AG20443 (cell line): ENCODE measurements at regions not wholly inside any gene's neighbourhood (a gene's known extent, or its start where the extent isn't known, plus 50 kb on each side); places are given as distances from the start of the nearest gene placed in this dataset.
"Not testable (repeated sequence)": the region's sequence is repeated elsewhere in the genome, so short reads cannot be mapped to it uniquely, and the experiment has no call there.

ENCODE experiments used
- DNase-seq: peaks from one replicate; pipeline ENCODE4 v3.0.0; 2012; ENCODE audit warnings: low spot score, mixed read lengths

DNA sequence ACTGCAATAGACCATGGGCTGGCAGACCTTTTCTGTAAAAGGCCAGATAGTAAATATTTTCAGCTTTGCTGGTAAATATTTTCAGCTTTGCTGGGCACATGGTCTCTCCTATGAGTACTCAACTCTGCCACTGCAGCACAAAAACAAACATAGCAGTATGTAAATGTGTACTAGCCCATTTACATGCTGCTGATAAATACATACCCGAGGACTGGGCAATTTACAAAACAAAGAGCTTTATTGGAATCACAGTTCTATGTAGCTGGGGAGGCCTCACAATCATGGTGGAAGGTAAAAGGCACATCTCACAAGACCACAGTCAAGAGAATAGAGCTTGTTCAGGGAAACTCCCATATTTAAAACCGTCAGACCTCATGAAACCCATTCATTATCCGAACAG lies 793.0 kb downstream of the EDEM1 start:
- no peak for DNase-seq

DNA sequence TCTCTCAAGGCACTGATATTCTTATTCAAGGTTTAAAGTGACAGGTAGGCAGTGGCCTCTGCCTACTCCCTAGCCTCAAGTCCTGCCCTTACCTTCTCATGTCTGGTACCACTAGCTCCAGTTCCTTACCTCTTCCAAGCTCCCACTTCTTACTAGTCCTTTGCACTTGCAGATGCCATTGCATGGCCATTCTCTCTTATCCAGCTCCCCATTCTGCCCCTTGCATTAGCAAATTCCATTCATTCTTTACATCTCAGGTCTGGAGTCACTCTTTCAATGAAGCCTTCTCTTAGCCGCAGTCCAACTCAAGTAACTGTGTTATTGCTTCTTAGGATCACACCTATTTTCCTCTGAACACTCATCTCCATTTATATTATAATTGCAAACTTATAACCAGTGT lies 807.1 kb downstream of the EDEM1 start:
- DNase-seq, result no peak

DNA sequence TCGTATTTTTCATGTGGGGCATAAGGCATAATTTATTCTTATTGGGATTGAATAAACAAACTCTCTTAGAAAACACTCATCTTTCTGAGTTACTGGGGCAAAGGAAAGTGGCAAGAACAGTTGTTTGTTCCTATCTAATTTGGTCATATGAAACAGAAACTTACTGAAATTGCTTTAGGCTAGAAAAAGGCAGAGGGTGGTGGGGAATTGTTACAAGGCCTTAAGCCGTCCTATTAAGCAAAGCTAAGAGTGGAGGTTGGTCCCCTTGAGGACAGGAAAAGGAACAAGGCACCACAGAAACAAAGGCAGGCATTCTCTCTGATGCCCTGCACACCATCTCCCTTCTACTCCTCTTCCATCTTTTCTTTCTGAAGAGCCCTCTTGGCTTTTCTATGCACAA lies 830.9 kb downstream of the EDEM1 start:
- DNase-seq, result no peak

DNA sequence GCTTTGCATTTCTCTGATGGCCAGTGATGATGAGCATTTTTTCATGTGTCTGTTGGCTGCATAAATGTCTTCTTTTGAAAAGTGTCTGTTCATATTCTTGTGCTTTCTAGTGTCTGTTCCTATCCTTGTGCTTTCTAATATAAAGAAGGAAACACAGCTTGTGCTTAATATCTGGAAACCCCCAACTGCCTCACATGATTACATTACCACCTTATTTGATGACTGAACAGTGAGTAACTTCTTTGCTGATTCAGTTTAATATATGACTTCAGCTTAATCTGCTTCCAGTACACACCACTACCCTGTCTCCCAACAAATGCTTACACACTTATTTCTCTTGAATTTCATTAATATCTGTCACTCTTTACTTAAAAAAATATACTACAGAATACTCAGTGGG lies 835.1 kb downstream of the EDEM1 start:
- no peak for DNase-seq

DNA sequence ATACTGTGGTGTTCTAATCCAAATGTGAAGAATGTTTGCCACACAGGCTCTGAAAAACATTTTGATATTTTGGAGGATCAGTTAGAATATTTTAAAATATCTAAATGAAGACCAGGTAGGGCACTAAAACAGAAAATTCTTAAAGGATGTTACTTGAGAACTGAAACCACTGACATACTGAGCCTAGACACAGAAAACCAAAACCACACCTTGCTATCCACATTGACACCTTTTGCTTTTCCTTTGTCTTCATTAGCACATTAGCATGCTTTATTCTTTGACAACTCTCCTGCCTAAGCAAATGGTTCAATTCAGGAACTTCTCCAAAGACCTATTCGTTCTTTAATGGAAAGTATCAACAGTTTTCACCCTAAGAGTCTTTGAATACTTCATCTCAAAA lies 835.9 kb upstream of the GRM7 start:
- DNase-seq, result no peak

DNA sequence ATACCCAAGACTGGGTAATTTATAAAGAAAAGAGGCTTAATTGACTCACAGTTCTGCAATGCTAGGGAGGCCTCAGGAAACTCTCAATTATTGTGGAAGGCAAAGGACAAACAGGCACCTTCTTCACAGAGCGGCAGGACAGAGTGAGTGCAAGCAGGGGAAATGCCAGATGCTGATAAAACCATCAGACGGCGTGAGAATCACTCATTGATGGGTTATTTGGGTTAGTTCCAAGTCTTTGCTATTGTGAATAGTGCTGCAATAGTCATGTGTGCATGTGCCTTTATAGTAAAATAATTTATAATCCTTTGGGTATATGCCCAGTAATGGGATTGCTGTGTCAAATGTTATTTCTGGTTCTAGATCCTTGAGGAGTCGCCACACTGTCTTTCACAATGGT lies 830.3 kb upstream of the GRM7 start:
- DNase-seq, result not testable (repeated sequence)

DNA sequence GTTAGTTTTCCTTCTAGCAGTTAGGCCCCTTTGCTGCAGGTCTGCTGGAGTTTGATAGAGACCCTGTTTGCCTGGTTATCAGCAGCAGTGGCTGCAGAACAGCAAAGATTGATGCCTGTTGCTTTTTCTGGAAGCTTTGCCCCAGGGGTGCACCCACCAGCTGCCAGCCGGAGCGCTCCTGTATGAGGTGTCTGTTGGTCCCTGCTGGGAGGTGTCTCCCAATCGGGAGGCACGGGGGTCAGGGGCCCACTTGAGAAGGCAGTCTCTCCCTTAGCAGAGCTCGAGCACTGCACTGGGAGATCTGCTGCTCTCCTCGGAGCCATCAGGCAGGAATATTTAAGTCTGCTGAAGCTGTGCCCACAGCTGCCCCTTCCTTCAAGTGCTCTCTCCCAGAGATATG lies 825.3 kb upstream of the GRM7 start:
- DNase-seq, result no peak

DNA sequence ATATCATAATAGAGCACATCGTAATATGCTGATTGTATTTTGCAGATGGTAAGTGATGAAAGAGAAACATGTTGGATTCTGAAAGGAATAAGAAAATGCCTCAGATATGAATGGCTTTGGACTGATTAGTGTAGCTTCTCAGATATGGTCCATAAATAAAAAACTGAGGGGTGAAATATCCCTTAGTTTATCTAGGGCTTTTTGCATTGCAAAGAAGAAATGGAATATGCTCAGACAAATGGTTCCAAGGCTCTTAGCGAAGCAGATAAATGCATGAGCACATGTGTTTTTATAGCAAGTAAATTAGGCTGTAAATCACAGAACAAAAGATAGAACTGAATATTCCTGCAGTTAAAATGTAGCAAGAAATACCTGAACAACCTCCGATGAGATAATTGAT lies 820.9 kb upstream of the GRM7 start:
- DNase-seq, result no peak

DNA sequence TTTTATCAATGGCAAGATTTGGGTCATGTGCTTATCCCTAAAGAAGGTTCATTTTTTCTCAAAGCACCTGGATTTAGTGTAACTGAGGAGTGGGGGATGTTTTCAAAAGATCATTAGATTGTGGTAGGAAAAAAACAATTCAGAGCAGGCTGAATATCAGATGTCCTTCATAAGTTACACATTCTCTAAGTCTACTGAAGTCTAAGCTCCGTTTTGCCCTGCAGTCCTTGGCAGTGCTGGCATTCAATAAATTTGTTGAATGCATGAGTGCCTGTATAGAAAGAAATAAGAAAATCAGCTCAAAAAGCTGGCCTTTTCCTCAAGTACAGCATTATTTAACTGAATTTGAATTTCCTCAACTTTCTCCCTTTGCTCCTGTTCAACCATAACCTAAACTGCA lies 819.0 kb upstream of the GRM7 start:
- DNase-seq, result no peak

DNA sequence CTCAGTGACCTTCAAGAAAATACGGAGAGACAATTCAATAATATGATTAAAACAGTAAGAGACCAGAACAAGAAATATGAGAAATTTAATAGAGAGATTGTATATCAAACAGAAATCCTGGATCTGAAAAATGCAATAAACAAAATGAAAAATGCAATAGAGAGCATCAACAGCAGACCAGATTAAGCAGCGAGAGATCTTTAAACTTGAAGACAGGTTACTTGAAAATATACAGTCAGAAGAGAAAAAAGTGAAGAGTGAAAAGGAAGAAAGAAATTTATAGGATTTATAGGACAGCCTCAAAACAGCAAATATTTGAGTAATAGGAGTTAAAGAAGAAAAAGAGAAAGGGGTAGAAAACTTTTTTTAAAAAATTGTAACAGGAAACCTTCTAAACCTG lies 813.9 kb upstream of the GRM7 start:
- DNase-seq, result no peak

DNA sequence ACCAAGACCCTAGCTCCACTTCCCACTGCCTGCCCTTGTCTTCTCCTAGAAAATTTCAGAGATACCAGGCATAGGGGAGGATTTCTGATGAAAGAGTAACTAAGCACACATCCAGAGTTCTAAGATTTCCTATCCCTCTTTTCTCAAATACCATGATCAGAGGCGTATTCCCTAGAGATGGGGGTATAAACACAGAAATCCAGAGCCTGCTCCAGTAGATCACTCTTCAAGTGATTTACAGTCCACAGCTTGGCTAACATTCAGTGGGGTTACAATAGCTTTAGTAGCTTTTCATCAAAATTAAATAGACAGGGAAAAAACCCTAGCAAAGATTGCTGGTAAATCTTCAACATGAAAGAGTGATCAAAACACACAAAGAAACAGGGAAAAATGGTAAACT lies 800.7 kb upstream of the GRM7 start:
- DNase-seq, result no peak

DNA sequence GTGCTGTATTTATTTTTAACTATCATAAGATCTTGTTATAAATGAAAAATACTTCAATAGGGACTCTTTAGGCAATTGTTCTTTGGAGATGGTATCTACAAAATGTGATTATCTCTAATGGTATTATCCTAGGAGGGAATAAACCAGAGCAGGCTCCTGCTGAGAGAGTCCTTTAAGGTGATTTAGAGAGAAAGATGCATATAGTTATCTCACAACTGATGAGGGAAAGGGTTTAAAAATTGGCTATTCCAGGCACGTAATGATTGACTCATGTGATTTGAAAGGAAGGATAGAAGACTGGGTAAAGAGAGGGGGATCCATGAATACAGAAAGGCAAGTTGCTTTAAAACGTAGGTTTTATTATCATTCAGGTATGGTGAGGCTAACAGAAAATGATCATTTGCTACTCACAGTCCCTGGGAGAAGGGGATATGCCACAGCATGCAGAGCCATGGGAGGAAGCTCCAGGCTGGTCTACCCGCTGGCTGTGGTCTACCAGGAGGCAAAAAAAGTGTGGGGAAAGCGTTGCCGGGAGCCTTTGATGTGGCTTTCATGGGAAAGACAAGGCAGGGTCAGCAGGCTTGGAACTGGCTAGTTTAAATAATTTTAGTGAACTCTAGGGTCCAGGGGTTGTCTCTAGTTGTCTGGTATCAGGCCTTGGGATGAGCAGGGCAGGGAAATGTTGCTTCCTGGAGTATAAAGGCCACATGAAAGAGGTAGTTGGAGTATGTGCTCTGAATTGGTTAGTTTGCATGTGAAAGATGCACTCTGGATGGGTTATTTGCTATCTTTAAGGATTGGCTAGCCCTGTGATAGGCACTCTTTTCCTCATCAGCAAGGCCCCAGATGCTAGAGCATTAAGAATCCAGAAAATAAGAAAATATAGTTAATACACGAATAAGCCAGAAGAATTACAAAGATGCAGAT lies 798.4 kb upstream of the GRM7 start:
- no peak for DNase-seq

DNA sequence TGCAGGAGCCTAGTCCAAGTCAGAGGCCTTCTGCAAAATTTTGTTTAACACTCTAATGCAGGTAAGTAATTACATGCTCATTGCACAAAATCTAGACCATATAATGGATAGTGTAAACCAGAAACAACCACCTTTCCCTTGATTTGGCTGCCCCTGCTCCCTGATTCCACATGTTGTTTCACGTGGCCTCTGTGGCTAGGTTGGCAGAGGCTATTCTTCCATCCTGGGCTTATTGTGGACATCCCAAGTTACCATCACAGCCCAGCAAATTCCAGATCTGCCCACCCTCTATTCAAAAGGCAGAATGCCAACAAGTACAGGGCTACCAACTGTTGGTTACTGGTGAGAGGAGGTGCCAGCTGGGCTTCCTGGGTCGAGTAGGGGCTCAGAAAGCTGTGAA lies 794.5 kb upstream of the GRM7 start:
- no peak for DNase-seq

DNA sequence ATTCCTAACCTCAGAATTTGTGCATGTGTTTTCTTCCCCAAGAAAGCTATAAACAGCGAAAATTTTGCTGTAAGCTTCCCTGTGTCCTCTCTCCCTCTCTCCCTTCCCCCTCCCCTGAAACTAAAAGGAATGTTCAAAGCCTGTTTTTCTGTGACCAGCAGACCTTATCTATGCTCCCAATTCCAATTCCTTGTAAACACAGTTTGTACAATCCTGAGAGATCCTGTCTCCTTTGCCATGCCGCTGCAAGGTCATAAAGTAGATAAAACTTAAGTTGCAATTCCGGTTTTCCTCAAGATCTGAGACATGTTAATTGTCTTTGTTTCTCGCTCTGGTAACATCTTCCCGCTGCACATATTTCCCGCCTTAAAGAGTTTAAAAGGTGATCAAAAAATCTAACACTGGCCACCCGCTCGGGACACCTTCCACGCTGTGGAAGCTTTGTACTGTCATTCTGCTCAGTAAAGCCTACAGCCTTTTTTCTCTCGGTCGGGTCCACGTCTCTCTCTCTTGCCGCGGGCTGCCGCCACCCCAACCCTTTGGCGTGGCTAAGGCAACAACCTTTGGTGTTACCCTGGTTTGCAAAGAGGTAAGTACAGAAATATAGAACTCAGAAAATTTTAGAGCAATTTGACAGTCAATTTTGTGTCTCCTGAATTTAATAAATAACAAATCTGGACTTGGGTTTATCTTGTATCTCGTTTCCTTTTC lies 793.9 kb upstream of the GRM7 start:
- DNase-seq, result not testable (repeated sequence)

DNA sequence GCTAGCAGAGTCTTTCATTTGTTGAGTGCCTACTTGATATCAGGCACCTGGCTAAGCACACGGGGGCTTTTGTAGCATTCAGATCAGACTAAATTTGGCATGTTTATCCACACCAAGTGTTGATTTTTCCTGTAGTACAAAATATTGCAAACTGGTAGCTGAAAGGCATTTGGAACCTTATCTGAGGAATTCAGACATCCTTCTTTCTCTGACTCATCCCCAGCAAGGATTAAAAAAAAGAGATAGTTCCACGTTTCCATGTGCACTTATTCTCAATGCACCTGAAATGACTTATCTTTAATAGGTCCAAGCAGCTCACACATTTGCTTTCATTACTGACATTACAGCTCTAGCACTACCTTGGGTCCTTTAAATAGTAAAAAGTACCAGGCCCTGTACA lies 786.0 kb upstream of the GRM7 start:
- no peak for DNase-seq

DNA sequence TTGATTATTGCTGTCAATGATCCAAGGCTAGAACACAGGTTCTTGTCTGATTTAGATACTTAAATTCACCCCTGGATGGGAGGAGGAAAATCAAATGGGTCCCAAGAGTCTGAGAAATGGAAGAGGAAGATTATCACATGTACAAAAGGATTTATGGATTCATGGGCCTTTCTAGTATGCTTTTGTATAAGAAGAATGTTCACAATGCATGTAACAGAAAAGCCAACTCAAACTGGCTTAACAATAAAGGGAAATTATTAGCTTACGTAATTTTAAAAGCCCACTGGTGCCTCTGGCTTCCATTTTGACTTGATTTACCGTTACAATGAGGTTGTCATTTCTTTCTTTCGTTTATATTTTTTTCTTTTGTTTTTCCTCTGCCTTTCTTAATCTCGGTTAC lies 782.5 kb upstream of the GRM7 start:
- no peak for DNase-seq

DNA sequence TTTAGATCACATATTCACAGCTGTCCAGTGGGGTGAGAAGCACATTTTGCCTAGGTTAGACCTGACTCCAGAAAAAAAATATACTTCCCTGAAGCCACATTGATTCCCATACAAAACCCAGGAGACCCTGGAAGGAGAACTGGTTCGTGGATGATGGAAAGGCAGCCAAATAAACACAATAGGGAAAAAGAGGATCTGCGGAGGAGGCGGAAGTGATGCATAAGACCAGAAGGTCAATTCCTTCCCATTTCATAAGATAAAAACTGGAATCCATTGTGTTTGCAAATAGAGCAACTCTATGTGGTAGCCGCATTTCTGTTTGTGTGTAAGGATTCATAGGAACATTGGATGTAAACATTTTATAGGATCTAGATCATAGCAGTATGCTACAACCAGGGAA lies 781.9 kb upstream of the GRM7 start:
- DNase-seq, result no peak

DNA sequence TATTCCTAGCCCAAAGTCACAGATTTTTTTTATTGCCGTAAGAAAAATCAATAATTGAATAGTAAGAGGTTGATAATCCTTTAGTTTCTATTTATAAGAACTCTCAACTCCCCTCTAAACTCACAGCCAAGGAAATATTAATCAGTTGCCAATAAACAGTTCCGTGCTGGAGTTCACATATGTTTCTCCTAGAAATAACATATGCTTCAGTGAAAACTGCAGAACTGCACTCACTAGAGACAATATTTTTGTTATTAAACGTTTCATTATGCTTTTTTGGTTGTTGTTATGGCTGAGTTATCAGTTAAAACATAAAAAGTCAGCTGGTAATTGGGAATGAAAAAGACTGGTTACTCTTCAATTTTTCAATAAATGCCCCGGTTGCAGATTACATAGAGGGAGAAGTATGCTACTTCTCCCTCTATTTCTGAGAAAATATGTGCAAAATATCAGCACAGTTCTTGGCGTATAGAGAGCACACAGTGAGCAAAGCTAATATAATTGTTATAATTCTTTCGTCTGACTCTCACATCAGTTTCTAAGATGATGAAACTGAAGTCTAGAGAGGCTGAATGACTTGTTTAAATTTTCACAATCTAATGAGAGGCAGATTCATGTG lies 781.2 kb upstream of the GRM7 start:
- no peak for DNase-seq

DNA sequence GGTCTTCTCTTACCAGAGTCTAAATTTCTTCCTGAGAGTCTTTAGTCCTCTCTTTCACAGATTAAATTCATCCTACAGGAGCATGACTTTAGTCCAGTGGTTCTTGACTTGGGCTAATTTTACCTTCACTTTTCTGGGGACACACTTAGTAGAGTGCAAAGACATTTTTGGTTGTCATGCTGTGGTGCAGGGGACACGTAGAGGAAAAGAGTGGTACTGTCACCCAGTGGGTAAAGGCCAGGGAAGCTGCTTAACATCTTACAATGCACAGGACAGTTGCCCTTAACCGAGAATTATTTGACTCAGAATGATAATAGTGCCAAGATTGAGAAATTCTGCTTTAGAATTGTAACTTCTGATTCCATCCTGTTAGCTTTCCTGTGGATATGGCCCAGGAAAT lies 772.5 kb upstream of the GRM7 start:
- no peak for DNase-seq

DNA sequence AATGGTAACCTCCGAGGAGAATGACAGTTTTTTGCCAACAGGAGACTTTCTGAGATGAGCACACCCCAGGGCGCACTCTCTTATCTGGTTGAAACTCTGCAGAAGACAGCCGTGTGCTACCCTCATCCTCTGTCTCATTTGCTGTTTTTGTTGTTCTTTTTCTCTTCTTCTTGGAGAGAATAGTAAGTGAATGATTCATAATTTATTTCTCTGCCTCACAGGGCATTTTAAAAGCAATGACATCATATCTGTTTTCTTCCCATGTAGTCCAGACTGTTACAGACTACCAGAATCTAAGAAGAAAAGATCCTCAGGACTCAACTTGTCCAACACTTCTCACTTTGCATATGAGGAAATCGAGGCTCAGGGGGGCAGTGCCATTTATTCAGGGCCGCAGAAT lies 771.1 kb upstream of the GRM7 start:
- no peak for DNase-seq

DNA sequence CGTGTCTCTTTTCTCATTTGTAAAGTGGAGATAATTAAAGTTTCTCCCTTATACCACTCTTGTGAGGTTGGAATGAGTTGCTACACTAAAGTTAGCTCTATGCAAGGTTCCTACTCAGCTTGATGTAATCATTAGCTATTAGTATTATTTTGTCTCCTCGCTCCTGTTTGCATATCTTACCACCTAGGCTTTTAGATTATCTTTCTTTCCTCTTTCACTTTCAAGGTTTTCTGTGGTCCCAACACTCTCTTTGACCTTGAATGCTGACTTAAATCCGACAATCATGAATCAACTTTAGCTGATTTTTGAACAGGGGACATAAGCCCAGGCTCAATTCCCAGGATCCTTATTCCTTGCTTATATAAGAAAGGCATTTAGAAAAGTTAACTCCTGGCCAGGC lies 769.7 kb upstream of the GRM7 start:
- no peak for DNase-seq

DNA sequence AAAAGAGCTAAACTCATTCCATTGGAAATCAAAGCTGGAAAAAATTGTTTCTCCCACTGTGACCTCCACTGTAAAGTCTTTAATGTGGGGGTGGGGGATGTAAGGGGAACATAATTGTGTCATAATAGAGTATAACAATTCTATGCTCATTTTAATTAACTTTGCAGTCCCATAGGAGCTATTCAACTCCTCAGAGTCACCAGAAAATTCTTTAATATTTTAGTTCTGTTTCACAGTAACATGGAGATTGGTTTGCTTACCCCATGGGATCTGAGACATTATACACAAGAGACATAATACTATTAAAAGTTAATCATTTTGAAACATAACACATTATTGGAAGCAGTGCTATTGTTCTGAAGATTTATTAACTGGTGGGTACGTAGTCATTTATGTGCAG lies 765.9 kb upstream of the GRM7 start:
- DNase-seq, result no peak

DNA sequence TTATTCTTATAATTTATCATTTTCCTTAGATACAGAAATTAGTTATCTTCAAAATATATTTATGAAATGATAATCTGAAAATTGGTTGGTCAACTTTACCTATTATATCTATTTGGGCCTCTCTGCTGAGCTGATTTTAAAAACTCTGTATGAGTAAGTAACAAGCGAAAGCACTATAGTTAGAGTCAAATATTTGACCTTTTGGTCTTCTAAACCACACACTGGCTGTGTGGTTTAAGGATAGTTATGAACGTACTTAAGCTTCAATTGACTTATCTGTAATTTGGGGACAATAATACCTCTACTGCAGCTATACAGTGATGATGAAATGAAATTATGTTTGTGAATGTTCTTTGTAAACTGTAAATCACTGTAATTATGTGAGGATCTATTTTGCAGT lies 763.9 kb upstream of the GRM7 start:
- DNase-seq, result no peak
